ENCODE measurements at regions not wholly inside any gene's neighbourhood (a gene's known extent, or its start where the extent isn't known, plus 50 kb on each side); places are given as distances from the start of the nearest gene placed in this dataset.

GRCh38 chr9:103281126-103281525, 286.0 kb downstream of the CYLC2 start:
- no peaks in the 10 kb centered on the region for H3K4me1 ChIP-seq
- no peak for ATAC-seq
- TF ChIP-seq CTCF (IDR thresholded peaks at IDR 0.05), result no peak
- H3K36me3 ChIP-seq, result no peaks in the 10 kb centered on the region
- H3K9me3 ChIP-seq, result peaks cover 0 to 2% of the 10 kb centered on the region in 2 donors
- H3K27me3 ChIP-seq, result no peaks in the 10 kb centered on the region
- H3K4me3 ChIP-seq, result no peak overlapping the region
- no peak overlapping the region for H3K27ac ChIP-seq
- intact Hi-C loops (cut with DNase I), result no loop called here
- no peak for DNase-seq

GRCh38 chr9:103287361-103287760, 292.2 kb downstream of the CYLC2 start:
- Histone ChIP-seq H3K4me1 (no peaks in the 10 kb centered on the region), H3K36me3 (no peaks in the 10 kb centered on the region), H3K9me3 (peaks cover 0 to 6% of the 10 kb centered on the region in 2 donors), H3K4me3 (no peak overlapping the region), H3K27me3 (no peaks in the 10 kb centered on the region), H3K27ac (no peak overlapping the region)
- intact Hi-C loops (cut with DNase I), result no loop called here
- ATAC-seq (no peak), DNase-seq (no peak)
- no peak for TF ChIP-seq CTCF (IDR thresholded peaks at IDR 0.05)

- Histone ChIP-seq H3K4me1 (no peaks in the 10 kb centered on the region), H3K36me3 (no peaks in the 10 kb centered on the region), H3K9me3 (no peaks in the 10 kb centered on the region), H3K27ac (no peak overlapping the region), H3K4me3 (no peak overlapping the region), H3K27me3 (no peaks in the 10 kb centered on the region)
- no peak for TF ChIP-seq CTCF (IDR thresholded peaks at IDR 0.05)
- intact Hi-C loops (cut with DNase I), result no loop called here
- no peak for DNase-seq
- no peak for ATAC-seq
Observed at GRCh38 chr9:103296189-103296588, 301.1 kb downstream of the CYLC2 start.

- DNase-seq (no peak), ATAC-seq (no peak)
- Histone ChIP-seq H3K27me3 (no peaks in the 10 kb centered on the region), H3K27ac (no peak overlapping the region), H3K9me3 (peaks cover 0 to 28% of the 10 kb centered on the region in 2 donors), H3K4me1 (no peaks in the 10 kb centered on the region), H3K36me3 (no peaks in the 10 kb centered on the region), H3K4me3 (no peak overlapping the region)
- no peak for TF ChIP-seq CTCF (IDR thresholded peaks at IDR 0.05)
- intact Hi-C loops (cut with DNase I), result no loop called here
Observed at GRCh38 chr9:103301051-103301450, 305.9 kb downstream of the CYLC2 start.

DNA sequence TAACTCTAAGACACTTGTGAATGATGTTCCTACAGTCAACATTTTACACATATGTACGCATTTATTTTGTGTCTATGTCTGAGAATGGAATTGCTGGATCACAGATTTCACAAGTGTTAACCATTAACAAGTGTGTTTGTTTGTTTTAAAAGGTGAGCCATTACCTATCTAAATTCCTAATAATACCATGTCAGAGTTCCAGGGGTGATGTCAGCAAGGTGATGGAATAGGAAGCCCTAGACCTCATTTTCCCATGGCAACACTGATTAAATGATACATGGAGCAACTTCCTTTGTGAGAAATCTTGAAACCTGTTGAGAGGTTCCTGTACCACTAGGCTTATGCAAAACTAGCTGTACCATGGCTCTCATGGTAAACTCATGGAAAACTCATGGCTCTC, 309.7 kb downstream of the CYLC2 start:
- no peaks in the 10 kb centered on the region for H3K27me3 ChIP-seq
- H3K27ac ChIP-seq, result no peak overlapping the region
- no peaks in the 10 kb centered on the region for H3K4me1 ChIP-seq
- H3K4me3 ChIP-seq, result no peak overlapping the region
- peaks cover 0 to 38% of the 10 kb centered on the region in 2 donors for H3K9me3 ChIP-seq
- no peak for TF ChIP-seq CTCF (IDR thresholded peaks at IDR 0.05)
- DNase-seq, result no peak
- no peak for ATAC-seq
- intact Hi-C loops (cut with DNase I), result no loop called here
- no peaks in the 10 kb centered on the region for H3K36me3 ChIP-seq
